Skeletal muscle tissue (tissue), 3 donors: ENCODE measurements at regions not wholly inside any gene's neighbourhood (a gene's known extent, or its start where the extent isn't known, plus 50 kb on each side); places are given as distances from the start of the nearest gene placed in this dataset.

Source experiments
- H3K27ac ChIP-seq: one replicate; pipeline ENCODE4 v1.7.0; 2013; ENCODE audit warnings: mild to moderate bottlenecking, low read depth, low read length, inconsistent platforms
- H3K27me3 ChIP-seq, 3 donors: one replicate each; pipeline ENCODE4 v1.7.0; 2013; ENCODE audit warnings: low read length in 3 of 3; ENCODE audit not compliant: control insufficient read depth in 3 of 3, insufficient read depth in 3 of 3
- H3K36me3 ChIP-seq, 3 donors: one replicate each; pipeline ENCODE4 v1.7.0; 2013; ENCODE audit warnings: low read length in 3 of 3; ENCODE audit not compliant: control insufficient read depth in 3 of 3, insufficient read depth in 3 of 3
- H3K4me1 ChIP-seq, 3 donors: one replicate each; pipeline ENCODE4 v1.7.0; 2013; ENCODE audit warnings: low read length in 3 of 3, mild to moderate bottlenecking in 3 of 3; ENCODE audit not compliant: control insufficient read depth in 3 of 3, insufficient read depth in 3 of 3
- H3K4me3 ChIP-seq, 3 donors: one replicate each; pipeline ENCODE4 v1.7.0; 2013; ENCODE audit warnings: low read length in 3 of 3
- H3K9ac ChIP-seq, 3 donors: one replicate each; pipeline ENCODE4 v1.7.0; 2013; ENCODE audit warnings: low read length in 3 of 3, mild to moderate bottlenecking in 3 of 3, moderate library complexity in 2 of 3, low read depth in 1 of 3
- H3K9me3 ChIP-seq, 3 donors: one replicate each; pipeline ENCODE4 v1.7.0; 2013; ENCODE audit warnings: low read length in 3 of 3; ENCODE audit not compliant: control insufficient read depth in 3 of 3
- donor health status: Osteomylitis.

DNA sequence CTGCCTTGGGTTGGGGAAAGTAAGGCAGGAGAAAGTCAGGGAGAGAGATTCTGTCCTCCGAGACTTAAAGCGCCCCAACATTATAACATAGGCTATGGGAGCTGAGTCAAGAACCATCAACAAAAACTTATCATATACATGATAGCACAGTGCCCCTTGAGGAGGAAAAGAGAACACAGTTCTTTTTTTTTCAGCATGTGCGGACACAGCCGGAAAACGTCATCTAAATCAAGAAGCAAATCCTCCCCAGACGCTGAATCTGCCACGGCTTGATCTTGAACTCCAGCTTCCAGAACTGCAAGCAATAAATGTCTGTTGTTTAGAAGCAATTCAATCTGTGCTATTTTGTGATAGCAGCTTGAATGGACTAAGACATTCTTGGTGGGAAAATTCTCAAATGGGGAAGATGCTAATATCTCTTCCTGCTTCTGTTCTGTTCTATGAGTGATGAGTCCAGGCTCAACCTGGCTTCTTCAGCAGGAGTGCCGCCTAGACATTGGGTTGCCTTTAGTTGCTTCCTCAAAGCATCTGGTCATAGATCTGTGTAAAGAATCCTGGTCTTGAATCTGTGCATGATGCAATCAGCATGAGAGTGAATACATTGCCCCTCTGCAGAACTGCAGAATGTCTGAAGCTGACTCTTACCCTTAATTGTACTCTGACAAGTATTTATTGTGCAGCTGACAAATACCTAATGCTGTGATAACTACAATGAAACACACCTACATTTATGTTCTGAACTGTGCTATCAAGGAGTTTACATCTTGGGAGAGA is 549.8 kb upstream of the PRKX start:
- no peaks in the 10 kb centered on the region for H3K9me3 ChIP-seq
- H3K36me3 ChIP-seq = no peaks in the 10 kb centered on the region
- no peak overlapping the region for H3K9ac ChIP-seq
- no peaks in the 10 kb centered on the region for H3K27me3 ChIP-seq
- H3K4me3 ChIP-seq = no peak overlapping the region
- H3K4me1 ChIP-seq = no peaks in the 10 kb centered on the region
- H3K27ac ChIP-seq = no peak overlapping the region

- Histone ChIP-seq H3K4me1 (no peaks in the 10 kb centered on the region), H3K27me3 (no peaks in the 10 kb centered on the region), H3K9me3 (no peaks in the 10 kb centered on the region), H3K36me3 (no peaks in the 10 kb centered on the region), H3K9ac (no peak overlapping the region), H3K27ac (no peak overlapping the region), H3K4me3 (no peak overlapping the region)
These were observed 539.6 kb upstream of the PRKX start for GRCh38 chrX:4253092-4253491.

DNA sequence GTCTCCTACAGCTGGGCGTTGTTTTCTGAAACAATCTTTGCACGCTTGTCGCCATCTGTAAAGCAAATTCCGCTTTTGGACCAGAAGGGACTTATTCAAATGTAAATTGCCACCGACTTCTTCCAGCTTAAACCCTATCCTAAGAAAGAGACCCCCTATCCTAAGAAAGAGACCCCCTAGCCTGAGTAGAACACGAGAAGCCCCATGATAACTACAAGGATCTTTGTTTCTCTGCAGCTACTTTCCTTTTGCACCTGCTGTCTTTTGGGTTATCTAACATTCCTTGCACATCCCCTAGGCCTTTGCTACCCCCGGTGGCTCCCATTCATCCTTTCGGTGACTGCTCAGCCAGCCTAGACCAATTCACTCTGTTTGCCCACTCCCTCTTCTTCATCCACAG is 536.0 kb upstream of the PRKX start:
- Histone ChIP-seq H3K27me3 (no peaks in the 10 kb centered on the region), H3K9me3 (no peaks in the 10 kb centered on the region), H3K4me1 (no peaks in the 10 kb centered on the region), H3K27ac (no peak overlapping the region), H3K9ac (no peak overlapping the region), H3K4me3 (no peak overlapping the region), H3K36me3 (no peaks in the 10 kb centered on the region)

- Histone ChIP-seq H3K27me3 (no peaks in the 10 kb centered on the region), H3K27ac (no peak overlapping the region), H3K9me3 (peaks cover 0 to 14% (median 0%) of the 10 kb centered on the region in 3 donors), H3K36me3 (no peaks in the 10 kb centered on the region), H3K4me3 (no peak overlapping the region), H3K9ac (no peak overlapping the region), H3K4me1 (no peaks in the 10 kb centered on the region)
These were observed 530.3 kb upstream of the PRKX start for GRCh38 chrX:4243759-4244158.

- no peak overlapping the region for H3K4me3 ChIP-seq
- no peak overlapping the region for H3K9ac ChIP-seq
- no peaks in the 10 kb centered on the region for H3K4me1 ChIP-seq
- H3K27ac ChIP-seq = no peak overlapping the region
- no peaks in the 10 kb centered on the region for H3K27me3 ChIP-seq
- no peaks in the 10 kb centered on the region for H3K36me3 ChIP-seq
- H3K9me3 ChIP-seq = peaks cover 0 to 14% (median 0%) of the 10 kb centered on the region in 3 donors
These were observed 527.2 kb upstream of the PRKX start for GRCh38 chrX:4240541-4241194.

DNA sequence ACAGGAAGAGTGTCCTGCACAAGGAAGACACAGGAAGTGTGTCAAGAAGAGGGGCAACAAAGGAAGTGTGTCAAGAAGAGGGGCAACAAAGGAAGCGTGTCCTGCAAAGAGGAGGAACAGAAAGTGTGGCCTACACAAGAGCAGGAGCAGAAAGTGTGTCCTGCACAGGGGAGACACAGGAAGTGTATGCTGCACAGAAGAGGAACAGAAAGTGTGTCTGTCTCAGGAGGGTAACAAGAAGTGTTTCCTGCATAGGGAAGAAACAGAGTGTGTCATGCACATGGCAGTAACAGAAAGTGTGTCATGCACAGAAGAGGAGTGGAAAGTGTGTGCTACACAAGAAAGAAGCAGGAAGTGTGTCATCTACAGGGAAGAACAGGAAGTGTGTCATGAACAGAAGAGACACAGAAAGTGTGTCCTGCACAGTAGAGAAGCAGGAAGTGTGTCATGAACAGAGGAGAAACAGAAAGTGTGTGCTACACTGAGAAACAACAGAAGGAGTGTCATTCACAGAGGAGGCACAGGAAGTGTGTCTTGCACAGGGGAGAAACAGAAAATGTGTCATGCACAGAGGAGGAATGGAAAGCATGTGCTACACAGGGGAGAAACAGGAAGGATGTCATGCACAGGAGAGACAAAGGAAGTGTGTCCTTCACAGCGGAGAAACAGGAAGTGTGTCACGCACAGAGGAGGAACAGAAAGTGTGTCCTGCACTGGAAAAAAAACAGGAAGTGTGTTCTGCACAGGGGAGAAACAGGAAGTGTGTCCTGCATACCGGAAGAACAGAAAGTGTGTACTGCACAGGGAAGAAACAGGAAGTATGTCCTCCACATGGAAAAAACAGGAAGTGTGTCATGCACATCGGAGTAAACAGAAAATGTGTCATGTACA is 526.4 kb upstream of the PRKX start:
- no peaks in the 10 kb centered on the region for H3K4me1 ChIP-seq
- H3K9me3 ChIP-seq = peaks cover 0 to 14% (median 0%) of the 10 kb centered on the region in 3 donors
- no peak overlapping the region for H3K27ac ChIP-seq
- H3K27me3 ChIP-seq = no peaks in the 10 kb centered on the region
- no peak overlapping the region for H3K4me3 ChIP-seq
- no peaks in the 10 kb centered on the region for H3K36me3 ChIP-seq
- H3K9ac ChIP-seq = no peak overlapping the region

GRCh38 chrX:4238916-4239315 is 525.5 kb upstream of the PRKX start:
- Histone ChIP-seq H3K36me3 (no peaks in the 10 kb centered on the region), H3K9ac (no peak overlapping the region), H3K4me1 (no peaks in the 10 kb centered on the region), H3K9me3 (peaks cover 0 to 14% (median 0%) of the 10 kb centered on the region in 3 donors), H3K27me3 (no peaks in the 10 kb centered on the region), H3K27ac (no peak overlapping the region), H3K4me3 (no peak overlapping the region)

- no peak overlapping the region for H3K9ac ChIP-seq
- no peak overlapping the region for H3K4me3 ChIP-seq
- H3K4me1 ChIP-seq = no peaks in the 10 kb centered on the region
- no peak overlapping the region for H3K27ac ChIP-seq
- no peaks in the 10 kb centered on the region for H3K9me3 ChIP-seq
- no peaks in the 10 kb centered on the region for H3K27me3 ChIP-seq
- H3K36me3 ChIP-seq = no peaks in the 10 kb centered on the region
These were observed 511.6 kb upstream of the PRKX start for GRCh38 chrX:4225086-4225485.

- H3K4me3 ChIP-seq = no peak overlapping the region
- no peaks in the 10 kb centered on the region for H3K9me3 ChIP-seq
- H3K27me3 ChIP-seq = no peaks in the 10 kb centered on the region
- H3K4me1 ChIP-seq = no peaks in the 10 kb centered on the region
- H3K36me3 ChIP-seq = no peaks in the 10 kb centered on the region
- no peak overlapping the region for H3K27ac ChIP-seq
- no peak overlapping the region for H3K9ac ChIP-seq
These were observed 493.5 kb upstream of the PRKX start for GRCh38 chrX:4206941-4207340.

DNA sequence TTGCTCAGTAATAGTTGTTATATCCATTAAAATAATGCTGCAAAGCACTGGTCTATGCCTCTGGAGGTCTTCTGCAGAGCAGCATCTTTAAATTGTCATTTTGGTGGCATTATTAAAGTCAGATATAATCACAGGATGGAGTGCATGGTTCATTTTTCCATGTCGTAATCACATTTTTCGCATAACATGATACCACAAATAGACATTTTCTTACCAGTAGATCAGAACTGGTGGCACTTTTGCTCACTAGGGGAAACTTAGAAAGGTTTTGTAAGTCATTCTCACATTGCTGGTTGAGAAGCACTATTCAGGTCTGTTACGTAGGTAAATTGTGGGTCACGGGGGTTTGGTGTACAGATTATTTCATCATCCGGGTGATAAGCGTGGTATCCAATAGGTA is 484.5 kb upstream of the PRKX start:
- no peaks in the 10 kb centered on the region for H3K9me3 ChIP-seq
- H3K9ac ChIP-seq = no peak overlapping the region
- no peaks in the 10 kb centered on the region for H3K27me3 ChIP-seq
- H3K4me1 ChIP-seq = no peaks in the 10 kb centered on the region
- H3K27ac ChIP-seq = no peak overlapping the region
- H3K4me3 ChIP-seq = no peak overlapping the region
- H3K36me3 ChIP-seq = no peaks in the 10 kb centered on the region
